SK-N-MC (cell line): ENCODE measurements at regions not wholly inside any gene's neighbourhood (a gene's known extent, or its start where the extent isn't known, plus 50 kb on each side); places are given as distances from the start of the nearest gene placed in this dataset.

Experiments
- FOXP2 ChIP-seq: optimal IDR thresholded peaks from 2 replicates; pipeline ENCODE3; 2011; ENCODE audit warnings: mild to moderate bottlenecking, moderate library complexity; ENCODE audit not compliant: insufficient read depth; ENCODE audit errors: extremely low read length, control extremely low read depth
- POLR2AphosphoS5 ChIP-seq: IDR thresholded peaks from 2 replicates; pipeline ENCODE4 v1.6.1; 2012; ENCODE audit warnings: mild to moderate bottlenecking, low read depth, low read length, borderline replicate concordance

DNA sequence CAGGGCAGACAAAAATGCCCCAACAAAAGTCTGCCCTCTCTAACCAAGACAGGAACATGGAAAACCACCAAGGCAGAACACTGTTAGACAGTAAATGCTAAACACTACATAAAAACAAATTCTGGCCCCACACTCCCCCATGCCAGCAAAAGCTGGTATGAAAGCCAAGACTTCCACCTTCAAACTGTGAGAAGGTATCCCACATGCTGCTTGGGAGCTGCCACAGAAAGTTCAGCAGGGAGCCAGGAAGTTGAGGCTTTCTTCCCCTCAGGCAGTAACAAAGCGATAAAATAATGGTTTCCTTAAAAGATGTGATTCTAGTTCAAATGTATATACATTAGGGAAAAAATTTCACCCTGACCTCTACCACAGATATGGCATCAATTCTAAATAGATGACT, 770.4 kb upstream of the NDST4 start:
- TF ChIP-seq POLR2AphosphoS5 (peak; percentile 72; the same call in 1 of the 2 replicates), FOXP2 (peak; percentile 37)
